ENCODE measurements at regions not wholly inside any gene's neighbourhood (a gene's known extent, or its start where the extent isn't known, plus 50 kb on each side); places are given as distances from the start of the nearest gene placed in this dataset.

DNA sequence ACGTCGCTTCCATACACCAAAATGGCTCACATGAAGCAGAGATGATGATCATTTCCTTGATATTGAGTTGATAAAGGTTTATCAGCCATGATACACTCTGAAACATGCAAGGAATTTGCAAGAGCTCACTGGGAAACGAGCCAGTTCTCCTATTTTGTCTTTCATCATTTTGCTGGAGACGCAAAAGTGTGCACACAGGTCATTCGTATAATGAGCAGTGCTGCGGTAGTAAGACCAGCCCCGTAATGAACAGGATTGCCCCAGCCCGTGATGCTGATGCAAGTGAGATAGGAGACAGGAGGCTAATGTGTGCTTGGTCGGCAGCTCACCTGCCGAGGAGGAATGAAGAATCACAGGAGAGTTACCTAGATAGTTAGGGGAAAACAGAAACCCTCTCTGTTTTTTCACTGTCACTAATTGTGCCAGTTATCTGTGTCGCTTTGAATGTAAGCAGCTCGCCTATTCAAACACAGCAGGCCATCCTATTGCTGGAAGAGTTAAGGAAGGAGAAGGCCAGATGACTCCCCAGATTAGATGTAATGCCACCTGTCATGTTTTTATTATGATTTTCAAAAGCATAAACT lies 391.8 kb downstream of the SAMD5 start:
- in situ Hi-C loops (cut with MboI; ENCODE audit: low sequenced_read_pairs) = no loop called here

DNA sequence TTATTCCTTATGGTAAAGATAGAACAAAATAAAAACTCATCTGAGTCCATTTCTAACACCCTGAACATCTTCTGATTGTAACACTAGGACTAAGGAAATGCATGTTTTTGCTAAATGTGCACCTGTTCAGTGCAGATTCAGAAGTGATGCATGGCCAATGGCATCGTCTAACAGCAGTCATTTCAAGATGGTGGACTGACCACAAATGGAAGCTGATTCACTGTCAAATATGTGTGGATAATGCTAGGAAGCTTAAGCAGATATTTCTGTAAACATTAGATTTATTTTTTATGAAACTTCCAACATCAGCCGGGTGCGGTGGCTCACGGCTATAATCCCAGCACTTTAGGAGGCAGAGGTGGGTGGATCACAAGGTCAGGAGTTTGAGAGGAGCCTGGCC lies 394.8 kb downstream of the SAMD5 start:
- in situ Hi-C loops (cut with MboI; ENCODE audit: low sequenced_read_pairs) = no loop called here

DNA sequence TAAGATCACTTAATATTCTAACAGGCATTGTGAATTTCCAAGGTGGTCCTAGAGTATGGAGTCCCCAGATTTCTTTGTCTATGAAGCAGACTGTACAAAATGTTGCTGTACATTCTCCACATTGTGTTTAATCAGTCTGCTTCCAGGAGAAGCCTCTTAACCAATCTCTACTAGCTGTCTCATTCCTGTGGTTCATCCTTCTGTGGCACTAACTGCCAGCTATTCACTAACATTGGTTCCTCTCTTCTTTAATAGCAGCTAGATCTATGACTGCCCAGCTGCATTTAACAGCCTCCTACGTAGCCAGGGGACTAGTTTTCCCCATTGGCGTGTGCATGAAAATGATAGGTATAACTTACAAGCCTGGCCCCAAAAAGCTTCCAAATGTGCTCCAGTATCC lies 395.4 kb downstream of the SAMD5 start:
- in situ Hi-C loops (cut with MboI; ENCODE audit: low sequenced_read_pairs) = no loop called here

DNA sequence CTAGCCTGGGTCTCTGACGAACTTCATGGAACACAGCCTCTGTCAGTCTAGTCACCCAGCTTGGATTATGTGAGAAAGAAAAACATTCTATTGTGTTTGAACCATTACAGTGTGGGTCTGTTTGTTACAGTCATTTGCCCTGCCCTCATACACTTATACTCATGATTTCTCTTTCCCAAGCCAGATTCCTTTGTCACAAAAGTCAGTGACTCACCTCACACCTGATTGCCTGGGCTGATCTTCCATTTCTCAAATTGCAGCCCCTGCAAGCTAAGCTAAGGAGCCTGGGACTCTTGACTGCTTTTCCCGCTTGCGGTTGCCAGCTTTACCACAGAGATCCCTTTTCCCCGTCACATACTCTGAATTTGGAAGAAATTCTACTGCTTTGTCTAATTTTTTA lies 395.9 kb downstream of the SAMD5 start:
- in situ Hi-C loops (cut with MboI; ENCODE audit: low sequenced_read_pairs) = no loop called here

DNA sequence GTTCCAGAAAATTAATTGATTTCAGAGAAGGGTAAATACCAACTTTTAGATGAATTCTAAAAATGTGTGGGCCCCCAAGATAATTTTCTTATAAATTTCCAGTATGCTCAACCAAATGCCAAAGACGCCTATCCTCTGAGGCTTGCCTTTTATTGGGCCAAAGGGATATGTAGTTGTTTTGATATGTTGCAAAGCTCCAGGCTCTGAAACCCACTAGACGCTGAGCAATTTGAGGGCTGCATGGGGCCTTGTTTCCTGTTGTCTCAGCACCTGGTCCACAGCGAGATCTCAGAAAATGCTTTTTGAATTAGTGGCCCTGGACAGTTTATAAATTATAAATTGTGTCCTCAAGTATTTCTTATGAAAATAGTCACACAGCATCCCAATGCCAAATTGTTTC lies 397.2 kb downstream of the SAMD5 start:
- in situ Hi-C loops (cut with MboI; ENCODE audit: low sequenced_read_pairs) = no loop called here

DNA sequence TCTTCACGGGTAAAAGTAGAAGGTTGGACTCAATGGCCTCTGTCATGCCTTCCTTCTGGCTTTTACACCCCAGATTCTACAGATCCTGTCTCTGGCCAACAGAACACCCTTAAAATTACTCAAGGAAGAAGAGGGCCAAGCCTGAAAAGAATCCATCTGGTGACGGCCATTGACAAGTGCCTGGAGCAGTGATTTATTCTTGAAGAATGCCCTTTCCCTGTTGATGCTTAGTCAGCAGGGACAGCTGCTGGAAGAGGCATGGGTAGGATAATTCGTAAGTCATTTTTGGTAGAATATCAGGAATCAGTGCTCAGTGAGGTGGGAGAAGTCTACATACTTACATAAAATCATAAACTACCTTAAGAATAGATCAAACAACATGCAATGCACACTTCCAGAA lies 397.9 kb downstream of the SAMD5 start:
- in situ Hi-C loops (cut with MboI; ENCODE audit: low sequenced_read_pairs) = no loop called here

DNA sequence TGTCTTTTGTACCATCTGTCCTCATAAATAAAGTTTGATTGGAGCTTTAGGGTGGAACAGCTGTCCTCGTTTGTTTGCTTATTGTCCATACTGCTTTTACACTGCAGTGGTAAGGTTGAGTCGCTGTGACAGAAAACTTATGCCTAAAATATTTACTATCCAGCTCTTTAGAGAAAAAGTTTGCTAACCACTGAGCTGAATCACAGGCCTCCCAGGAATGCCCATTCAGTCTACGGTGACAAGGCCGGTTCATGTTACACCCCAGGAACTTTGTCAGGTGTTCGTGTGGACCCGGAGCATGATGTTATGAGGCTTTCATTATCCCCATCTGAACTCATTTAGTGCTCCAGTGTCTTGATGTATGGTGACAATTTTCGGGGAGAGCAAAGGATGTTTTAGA lies 401.1 kb downstream of the SAMD5 start:
- in situ Hi-C loops (cut with MboI; ENCODE audit: low sequenced_read_pairs) = no loop called here

DNA sequence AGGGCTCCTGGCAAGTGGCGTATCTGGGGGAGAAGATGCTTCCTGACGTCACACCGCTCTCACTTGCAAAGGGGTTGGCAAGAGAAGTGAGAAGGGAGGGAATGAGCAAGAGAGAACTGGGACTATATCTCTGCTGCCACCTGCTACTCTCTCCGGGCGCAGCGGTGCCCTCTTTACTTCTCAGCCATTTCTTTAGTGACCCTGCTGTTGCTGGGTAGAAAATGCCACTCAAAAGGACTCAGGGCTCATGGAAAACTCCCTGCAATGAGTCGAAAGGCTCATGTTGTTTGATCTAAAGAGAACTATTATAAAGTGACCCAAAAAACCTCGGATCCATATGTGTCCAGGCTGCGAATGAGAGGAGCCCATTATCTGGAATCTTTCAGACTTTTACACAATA lies 401.8 kb downstream of the SAMD5 start:
- in situ Hi-C loops (cut with MboI; ENCODE audit: low sequenced_read_pairs) = no loop called here

DNA sequence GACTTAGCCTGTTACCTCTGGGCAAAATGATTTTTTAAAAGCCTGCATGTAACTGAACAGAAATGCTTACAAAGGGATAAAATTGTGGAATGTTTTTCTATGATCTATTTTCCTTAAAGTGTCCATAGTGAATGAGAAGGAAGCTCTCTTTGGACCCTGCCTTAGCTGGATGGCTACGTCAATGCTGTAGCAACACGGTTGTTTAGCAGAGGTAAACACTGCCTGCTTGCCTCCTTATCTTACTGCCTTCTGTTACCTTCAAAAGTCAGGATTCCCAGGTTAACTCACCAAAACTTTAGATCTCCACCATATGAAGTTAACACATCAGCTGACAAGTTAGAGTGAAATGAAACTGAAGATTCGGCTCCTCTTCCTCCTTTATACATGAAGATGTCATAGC lies 402.6 kb downstream of the SAMD5 start:
- in situ Hi-C loops (cut with MboI; ENCODE audit: low sequenced_read_pairs) = no loop called here

DNA sequence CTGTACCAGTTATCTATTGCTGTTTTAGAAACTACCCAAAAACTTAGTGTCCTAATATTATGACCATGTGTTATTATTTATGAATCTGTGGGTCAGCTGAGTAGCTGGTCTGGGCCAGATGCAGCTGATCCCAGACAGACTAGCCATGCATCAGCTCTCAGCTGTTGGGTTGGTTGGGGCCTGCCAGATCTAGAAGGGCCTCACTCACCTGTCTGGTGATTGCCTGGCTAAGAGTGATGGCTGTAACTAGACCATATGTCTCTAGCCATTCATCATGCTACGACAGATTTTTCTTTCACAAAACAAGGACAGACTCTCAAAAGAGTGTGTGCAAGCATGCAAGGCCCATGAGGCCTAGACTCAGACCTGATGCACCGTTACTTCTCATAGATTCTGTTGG lies 403.2 kb downstream of the SAMD5 start:
- in situ Hi-C loops (cut with MboI; ENCODE audit: low sequenced_read_pairs) = no loop called here

DNA sequence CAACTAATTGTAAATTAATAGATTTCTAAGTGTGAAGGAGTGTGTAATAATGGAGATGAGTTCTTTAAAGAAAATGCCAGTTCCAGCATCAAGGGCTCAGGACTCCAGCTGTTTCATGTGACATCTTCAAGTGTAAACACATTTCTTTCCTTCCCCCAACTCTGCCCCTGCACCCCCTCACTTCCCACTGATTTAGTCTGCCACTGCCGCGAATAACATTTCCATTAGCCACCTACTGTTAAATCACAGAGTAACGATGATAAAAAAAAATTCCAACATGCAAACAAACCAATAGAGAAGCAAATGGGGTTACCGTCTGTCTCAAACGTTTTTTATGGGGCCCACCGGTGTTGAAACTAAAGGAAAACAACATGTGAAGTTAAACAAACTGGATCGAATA lies 414.3 kb downstream of the SAMD5 start:
- in situ Hi-C loops (cut with MboI; ENCODE audit: low sequenced_read_pairs) = no loop called here

DNA sequence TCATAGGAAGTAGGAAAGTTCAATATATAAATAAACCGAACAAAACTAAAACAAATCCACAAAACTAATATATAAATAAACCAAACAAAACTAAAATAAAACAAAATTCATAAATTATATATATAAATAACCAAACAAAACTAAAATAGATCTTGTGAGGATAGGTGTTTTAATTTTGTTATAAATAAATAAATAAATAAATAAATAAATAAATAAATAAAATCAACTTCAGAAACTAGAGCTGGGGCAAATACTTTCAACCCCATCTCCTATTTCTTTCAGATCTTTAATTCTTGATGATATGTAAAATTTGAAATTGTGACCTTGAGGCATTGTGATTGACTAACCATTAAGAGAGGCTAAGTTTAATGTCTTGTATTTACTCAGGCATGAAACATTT lies 416.1 kb downstream of the SAMD5 start:
- in situ Hi-C loops (cut with MboI; ENCODE audit: low sequenced_read_pairs) = no loop called here

DNA sequence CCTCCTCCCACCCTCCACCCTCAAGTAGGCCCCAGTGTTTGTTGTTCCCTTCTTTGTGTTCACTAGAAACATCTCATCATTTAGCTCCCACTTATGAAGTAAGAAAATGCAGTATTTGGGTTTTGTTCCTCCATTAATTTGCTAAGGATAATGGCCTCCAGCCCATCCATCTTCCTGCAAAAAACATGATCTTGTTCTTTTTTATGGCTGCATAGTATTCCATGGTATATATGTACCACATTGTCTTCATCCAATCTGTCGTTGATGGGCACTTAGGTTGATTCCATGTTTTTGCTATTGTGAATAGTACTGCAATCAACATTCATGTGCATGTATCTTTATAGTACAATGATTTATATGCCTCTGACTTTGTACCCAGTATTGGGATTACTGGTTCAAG lies 416.8 kb upstream of the SASH1 start:
- in situ Hi-C loops (cut with MboI; ENCODE audit: low sequenced_read_pairs) = no loop called here

DNA sequence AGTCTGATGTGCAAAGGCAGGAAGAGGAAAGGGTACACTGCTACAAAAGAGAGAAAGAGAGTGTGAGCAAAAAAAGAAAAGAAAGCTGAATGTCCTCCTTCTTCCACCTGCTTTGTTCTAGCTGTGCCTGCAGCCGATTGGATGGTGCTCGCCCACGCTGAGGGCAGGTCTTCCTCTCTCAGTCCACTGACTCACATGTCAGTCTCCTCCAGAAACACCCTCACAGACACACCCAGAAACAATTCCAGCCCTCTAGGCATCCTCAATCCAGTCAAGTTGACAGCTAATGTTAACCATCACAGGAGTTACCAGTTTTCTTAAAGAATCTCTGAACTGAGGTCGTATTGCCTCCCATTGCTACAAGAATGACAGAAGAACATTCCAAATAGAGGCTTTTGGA lies 411.9 kb upstream of the SASH1 start:
- in situ Hi-C loops (cut with MboI; ENCODE audit: low sequenced_read_pairs) = no loop called here

DNA sequence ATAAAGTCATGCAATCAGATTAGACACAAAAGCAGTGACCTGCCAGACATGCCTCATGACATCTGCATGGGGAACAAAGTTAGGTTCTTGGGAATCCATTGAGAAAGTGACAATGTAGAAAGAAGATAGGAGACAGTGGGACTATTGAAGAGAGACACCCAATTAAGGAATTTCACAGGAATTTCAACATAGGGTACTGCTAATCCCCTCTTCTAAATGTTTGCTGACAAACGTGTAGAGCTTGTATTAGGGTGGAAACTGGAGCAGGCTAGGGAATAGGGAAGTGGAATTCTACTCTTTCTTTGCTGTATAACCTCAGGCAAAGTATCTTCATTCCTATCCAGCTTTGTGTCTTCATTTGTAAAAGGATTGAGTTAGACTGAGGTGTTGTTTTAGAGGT lies 409.4 kb upstream of the SASH1 start:
- in situ Hi-C loops (cut with MboI; ENCODE audit: low sequenced_read_pairs) = no loop called here

DNA sequence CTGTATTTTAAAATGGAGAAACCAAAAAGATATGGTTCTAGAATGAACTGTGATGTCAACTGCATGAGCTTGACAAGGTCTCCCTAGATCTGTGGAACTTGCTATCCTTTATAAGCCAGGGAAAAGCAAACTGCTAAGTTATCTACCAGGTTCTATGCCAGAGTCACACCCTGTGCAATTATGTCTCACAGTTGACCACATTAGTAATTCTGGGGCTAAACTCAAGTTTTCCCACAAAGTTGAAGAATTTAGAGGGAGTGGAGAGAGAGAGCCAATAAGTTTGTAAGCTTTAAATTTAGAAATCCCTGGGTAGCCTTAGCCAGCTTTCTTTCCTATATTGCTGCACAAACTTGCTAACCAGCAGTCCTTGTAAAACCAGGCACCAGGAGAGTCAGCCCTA lies 407.0 kb upstream of the SASH1 start:
- in situ Hi-C loops (cut with MboI; ENCODE audit: low sequenced_read_pairs) = no loop called here

DNA sequence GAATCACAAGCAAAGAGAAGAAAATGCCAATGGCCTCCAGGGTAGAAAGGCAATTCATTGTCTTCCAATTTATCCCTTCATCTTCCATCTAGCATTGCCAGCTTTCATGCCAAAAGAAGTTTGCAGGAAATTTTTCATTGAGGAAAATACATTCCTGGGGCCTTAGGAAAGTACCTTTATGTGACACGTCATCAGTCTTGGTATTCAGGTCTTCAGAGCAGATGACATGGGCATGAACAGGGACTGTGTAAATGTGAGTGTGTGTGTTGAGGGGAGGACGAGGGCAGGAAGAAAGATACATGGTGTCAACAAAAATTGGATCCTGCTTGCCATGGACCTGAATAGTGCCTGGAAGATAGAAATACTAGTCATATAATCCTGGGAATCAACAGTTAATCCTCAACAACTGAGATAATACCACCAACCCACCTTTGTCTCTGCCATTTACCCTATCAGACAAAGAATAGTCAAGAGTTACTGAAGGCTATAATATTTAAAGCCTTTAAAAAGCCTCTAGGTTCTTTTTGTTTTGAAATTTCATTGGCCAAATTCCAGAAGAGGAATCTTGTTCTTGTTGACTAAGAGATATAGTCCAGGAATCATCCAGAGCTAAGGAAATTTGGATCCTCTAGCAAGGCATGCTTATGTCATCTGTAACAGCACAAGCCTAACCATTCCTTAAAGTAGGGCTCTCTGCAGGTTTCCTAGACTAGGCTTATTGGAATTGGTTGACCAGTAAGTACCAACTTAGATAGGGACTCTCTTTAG lies 405.8 kb upstream of the SASH1 start:
- in situ Hi-C loops (cut with MboI; ENCODE audit: low sequenced_read_pairs) = no loop called here

DNA sequence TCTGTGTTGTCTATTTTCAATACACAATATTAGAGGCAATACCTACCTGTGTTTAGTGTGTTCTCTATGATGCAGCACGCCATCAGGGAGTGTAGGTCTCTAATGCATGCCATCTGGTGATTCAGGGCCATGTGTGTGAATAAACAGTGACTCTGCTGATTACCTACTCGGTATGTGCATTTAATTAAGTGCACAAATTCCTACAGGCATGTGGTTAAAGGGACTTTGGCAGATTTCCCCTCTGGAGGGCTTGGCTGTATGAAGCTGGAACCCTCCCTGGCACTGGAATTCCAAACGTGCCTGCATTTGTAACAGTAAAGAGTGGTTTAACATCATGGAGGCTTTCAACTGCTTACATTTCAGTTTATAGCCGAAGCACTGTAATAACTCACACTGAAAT lies 401.5 kb upstream of the SASH1 start:
- in situ Hi-C loops (cut with MboI; ENCODE audit: low sequenced_read_pairs) = no loop called here

DNA sequence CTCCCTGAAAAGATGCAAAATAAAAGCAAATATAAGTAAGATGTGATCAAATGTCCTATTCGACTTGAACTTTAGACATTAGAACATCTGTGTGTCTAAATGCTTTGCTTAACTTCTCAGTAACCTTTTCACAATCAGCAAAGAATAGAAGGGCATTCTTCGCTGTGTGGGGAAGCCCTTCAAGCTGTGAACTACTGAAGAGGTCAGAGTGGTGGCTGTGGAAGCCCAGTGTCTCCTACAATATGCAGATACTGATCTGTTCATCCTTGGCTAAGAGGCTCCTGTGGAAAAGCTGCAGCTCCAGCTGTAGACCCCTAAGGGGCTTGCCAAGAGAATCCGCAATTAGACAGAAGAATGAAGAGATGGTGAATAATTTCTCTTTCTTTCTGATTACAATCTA lies 400.3 kb upstream of the SASH1 start:
- in situ Hi-C loops (cut with MboI; ENCODE audit: low sequenced_read_pairs) = no loop called here

DNA sequence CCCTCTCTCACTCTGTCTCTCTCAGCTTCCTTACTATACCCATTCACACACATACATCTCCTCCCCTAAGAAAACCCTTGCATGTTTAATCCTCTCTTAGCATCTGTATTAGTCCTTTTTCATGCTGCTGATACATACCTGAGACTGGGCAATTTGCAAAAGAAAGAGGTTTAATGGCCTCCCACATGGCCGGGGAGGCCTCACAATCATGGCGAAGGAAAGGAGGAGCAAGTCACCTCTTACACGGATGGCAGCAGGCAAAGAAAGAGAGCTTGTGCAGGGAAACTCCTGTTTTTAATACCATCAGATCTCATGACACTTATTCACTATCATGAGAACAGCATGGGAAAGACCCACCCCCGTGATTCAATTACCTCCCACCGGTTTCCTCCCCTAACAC lies 398.5 kb upstream of the SASH1 start:
- in situ Hi-C loops (cut with MboI; ENCODE audit: low sequenced_read_pairs) = no loop called here

DNA sequence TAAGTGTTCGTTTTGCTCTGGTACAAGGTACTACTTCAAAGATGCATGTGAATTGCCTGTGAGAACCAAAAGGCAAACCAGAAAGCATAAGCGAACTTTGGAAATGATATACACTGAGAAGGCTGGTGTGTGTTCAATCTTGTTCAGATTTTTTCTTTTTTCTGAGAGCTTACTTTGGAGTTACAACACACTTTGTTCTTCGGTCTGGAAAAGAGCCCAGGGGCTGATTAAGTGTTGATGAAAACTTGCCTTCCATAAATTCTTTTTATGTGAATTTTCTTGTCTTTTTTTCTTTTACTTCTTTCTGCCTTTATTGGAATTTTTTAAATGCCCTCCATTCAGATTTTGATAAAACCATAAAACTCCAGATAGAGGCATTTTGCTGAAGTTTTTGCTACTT lies 395.1 kb upstream of the SASH1 start:
- in situ Hi-C loops (cut with MboI; ENCODE audit: low sequenced_read_pairs) = no loop called here

DNA sequence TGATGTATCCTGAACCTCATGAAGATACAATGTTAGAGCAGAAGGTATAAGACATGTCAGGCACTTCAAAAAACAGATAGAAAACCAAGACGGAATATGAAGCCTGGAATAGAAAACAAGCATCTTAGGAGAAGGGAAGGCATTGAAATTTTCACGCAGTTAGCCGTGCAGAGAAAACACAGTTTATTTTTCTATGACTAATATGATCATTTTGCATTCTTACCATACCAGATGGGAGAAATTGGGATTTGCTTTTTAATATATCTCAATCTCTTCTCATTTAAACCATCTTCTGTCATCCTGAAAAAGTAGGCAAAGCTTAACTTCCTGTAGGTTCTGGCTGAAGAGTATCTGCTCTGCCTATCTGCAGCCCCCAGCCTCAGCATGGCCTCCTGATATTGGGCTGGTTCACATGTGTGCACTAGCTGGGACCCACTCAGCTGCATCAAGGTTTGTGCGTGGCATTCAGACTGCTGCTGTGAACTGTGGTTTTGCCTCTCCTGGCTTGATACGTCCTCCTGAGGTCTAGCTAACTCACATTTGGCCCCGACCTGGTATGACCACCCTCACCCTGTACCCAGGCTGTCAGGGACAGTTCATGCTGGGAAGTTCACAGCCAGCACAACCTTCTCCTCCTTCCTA lies 392.5 kb upstream of the SASH1 start:
- in situ Hi-C loops (cut with MboI; ENCODE audit: low sequenced_read_pairs) = no loop called here

DNA sequence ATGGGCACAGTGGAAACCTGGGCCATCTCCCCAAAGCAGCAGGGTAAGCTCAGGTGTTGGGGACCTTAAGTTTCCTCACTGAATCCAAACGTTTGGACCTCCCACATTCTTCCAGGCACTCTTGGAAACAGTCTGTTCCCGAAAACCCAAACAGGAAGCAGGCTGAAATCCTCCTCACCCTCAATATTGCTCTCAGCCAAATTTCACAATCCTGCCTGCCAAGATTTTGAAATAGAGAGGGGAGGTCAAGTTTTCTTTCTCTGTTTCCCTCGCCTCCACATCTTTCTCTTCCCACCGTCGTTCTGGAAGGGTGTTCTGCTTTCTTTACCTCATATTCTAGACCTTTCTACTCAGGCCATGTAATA lies 392.0 kb upstream of the SASH1 start:
- in situ Hi-C loops (cut with MboI; ENCODE audit: low sequenced_read_pairs) = no loop called here

Data from HL-60/S4 (cell line).